ENCODE measurements at regions not wholly inside any gene's neighbourhood (a gene's known extent, or its start where the extent isn't known, plus 50 kb on each side); places are given as distances from the start of the nearest gene placed in this dataset.

DNA sequence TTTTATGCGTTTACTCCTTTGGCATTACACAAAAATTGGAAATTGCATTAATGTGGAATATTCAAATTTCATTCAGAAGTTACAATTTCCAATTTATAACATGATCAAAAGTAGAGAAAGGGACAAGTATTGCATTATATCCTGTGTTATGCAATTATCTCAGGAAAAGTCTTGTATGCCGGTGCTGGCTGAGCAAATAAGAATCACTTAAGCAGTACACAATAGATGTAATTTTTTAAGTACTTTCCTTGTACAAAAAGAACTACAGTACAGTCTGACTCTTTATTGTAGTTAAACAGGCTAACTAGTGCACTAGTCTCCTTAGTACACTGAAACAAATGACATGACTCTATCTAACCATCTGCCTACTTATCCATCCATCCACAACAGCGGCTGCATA, 493.2 kb upstream of the KCNMB2 start:
- TF ChIP-seq EP300 (IDR thresholded peaks at IDR 0.05) (no peak), POLR2A (IDR thresholded peaks at IDR 0.05) (no peak), POLR2AphosphoS5 (IDR thresholded peaks at IDR 0.05) (no peak)
- TF ChIP-seq, protein P1, sequence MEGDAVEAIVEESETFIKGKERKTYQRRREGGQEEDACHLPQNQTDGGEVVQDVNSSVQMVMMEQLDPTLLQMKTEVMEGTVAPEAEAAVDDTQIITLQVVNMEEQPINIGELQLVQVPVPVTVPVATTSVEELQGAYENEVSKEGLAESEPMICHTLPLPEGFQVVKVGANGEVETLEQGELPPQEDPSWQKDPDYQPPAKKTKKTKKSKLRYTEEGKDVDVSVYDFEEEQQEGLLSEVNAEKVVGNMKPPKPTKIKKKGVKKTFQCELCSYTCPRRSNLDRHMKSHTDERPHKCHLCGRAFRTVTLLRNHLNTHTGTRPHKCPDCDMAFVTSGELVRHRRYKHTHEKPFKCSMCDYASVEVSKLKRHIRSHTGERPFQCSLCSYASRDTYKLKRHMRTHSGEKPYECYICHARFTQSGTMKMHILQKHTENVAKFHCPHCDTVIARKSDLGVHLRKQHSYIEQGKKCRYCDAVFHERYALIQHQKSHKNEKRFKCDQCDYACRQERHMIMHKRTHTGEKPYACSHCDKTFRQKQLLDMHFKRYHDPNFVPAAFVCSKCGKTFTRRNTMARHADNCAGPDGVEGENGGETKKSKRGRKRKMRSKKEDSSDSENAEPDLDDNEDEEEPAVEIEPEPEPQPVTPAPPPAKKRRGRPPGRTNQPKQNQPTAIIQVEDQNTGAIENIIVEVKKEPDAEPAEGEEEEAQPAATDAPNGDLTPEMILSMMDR (IDR thresholded peaks at IDR 0.05): no peak

GRCh38 chr3:178044320-178044719, 491.9 kb upstream of the KCNMB2 start:
- H3K27me3 ChIP-seq: no peaks in the 10 kb centered on the region
- WGBS, 2 donors: 95 to 96% methylated on average over 2 of the region's 2 CpGs
- intact Hi-C loops (cut with DNase I): no loop called here
- no peak overlapping the region for H3K4me3 ChIP-seq
- no peak for DNase-seq
- no peaks in the 10 kb centered on the region for H3K36me3 ChIP-seq
- H3K4me1 ChIP-seq: no peaks in the 10 kb centered on the region
- no peaks in the 10 kb centered on the region for H3K9me3 ChIP-seq
- H3K27ac ChIP-seq: no peak overlapping the region
- TF ChIP-seq, protein P1 (IDR thresholded peaks at IDR 0.05): no peak
- no peak for TF ChIP-seq POLR2AphosphoS5 (IDR thresholded peaks at IDR 0.05)
- TF ChIP-seq EP300 (IDR thresholded peaks at IDR 0.05): no peak
- TF ChIP-seq POLR2A (IDR thresholded peaks at IDR 0.05): no peak

More for the DNA sequence above, 493.2 kb upstream of the KCNMB2 start:
- Histone ChIP-seq H3K36me3 (no peaks in the 10 kb centered on the region), H3K4me3 (no peak overlapping the region), H3K27me3 (no peaks in the 10 kb centered on the region), H3K27ac (no peak overlapping the region), H3K4me1 (no peaks in the 10 kb centered on the region), H3K9me3 (no peaks in the 10 kb centered on the region)
- WGBS, 2 donors: 93 to 96% methylated on average over 3 of the region's 3 CpGs
- no peak for DNase-seq
- intact Hi-C loops (cut with DNase I): no loop called here

GRCh38 chr3:178047496-178047895, 488.7 kb upstream of the KCNMB2 start:
- Histone ChIP-seq H3K27ac (no peak overlapping the region), H3K36me3 (no peaks in the 10 kb centered on the region), H3K4me3 (no peak overlapping the region), H3K9me3 (no peaks in the 10 kb centered on the region), H3K27me3 (no peaks in the 10 kb centered on the region), H3K4me1 (no peaks in the 10 kb centered on the region)
- intact Hi-C loops (cut with DNase I): no loop called here
- TF ChIP-seq POLR2AphosphoS5 (IDR thresholded peaks at IDR 0.05) (no peak), EP300 (IDR thresholded peaks at IDR 0.05) (no peak), POLR2A (IDR thresholded peaks at IDR 0.05) (no peak)
- TF ChIP-seq, protein P1 (IDR thresholded peaks at IDR 0.05): no peak
- WGBS, 2 donors: 91 to 94% methylated on average over 3 of the region's 3 CpGs
- DNase-seq: no peak

DNA sequence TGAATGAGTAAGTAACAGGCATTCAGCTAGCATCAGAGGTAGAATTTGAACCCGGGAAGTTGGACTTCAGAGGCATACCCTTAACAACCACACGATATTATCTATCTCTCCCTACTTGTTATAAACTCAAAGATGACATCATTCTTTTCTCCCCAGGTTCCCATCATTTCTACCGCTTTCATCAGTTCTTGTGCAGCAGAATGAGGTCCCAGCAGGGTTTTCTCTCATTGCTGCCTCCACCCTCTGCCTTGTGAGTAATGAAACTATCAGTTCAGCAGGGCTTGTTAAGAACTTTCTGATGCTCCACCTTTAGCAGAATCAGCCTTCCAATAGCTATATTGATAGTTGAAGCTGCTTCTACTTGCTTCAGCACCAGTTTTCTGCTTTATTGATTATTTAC, 487.5 kb upstream of the KCNMB2 start:
- 75 to 76% methylated on average over 3 of the region's 3 CpGs for WGBS, 2 donors
- no peak for DNase-seq
- H3K9me3 ChIP-seq: no peaks in the 10 kb centered on the region
- intact Hi-C loops (cut with DNase I): no loop called here
- H3K4me3 ChIP-seq: no peak overlapping the region
- no peak for TF ChIP-seq POLR2A (IDR thresholded peaks at IDR 0.05)
- no peak overlapping the region for H3K27ac ChIP-seq
- H3K4me1 ChIP-seq: no peaks in the 10 kb centered on the region
- no peaks in the 10 kb centered on the region for H3K36me3 ChIP-seq
- H3K27me3 ChIP-seq: no peaks in the 10 kb centered on the region

DNA sequence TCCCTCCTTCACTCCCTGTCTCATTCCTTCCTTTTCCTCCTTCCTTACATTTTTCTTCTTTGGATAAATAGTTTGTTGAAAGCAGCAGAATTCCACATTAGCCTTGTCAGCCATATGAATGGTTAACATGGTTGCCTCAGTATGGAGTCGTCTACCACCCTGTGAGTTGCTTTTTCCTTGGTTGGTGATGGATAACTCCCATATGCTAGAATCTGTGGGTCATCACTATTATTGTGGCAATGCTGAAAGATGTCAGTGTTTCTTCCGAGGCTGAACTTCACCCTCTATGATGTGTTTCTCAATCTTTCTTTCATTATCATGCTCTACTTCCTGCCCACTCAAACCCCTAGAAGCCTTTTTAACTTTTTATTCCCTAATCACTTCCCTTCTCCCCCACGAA, 481.8 kb upstream of the KCNMB2 start:
- intact Hi-C loops (cut with DNase I): no loop called here
- Histone ChIP-seq H3K4me1 (peaks cover 0 to 16% (median 12%) of the 10 kb centered on the region in 4 donors), H3K36me3 (no peaks in the 10 kb centered on the region), H3K4me3 (no peak overlapping the region), H3K27ac (no peak overlapping the region), H3K27me3 (no peaks in the 10 kb centered on the region), H3K9me3 (no peaks in the 10 kb centered on the region)
- 85 to 86% methylated on average over 3 of the region's 3 CpGs for WGBS, 2 donors
- no peak for DNase-seq
- TF ChIP-seq, protein P1 (IDR thresholded peaks at IDR 0.05): no peak
- TF ChIP-seq POLR2A (IDR thresholded peaks at IDR 0.05) (no peak), EP300 (IDR thresholded peaks at IDR 0.05) (no peak), POLR2AphosphoS5 (IDR thresholded peaks at IDR 0.05) (no peak)
